ENCODE measurements at regions not wholly inside any gene's neighbourhood (a gene's known extent, or its start where the extent isn't known, plus 50 kb on each side); places are given as distances from the start of the nearest gene placed in this dataset.

DNA sequence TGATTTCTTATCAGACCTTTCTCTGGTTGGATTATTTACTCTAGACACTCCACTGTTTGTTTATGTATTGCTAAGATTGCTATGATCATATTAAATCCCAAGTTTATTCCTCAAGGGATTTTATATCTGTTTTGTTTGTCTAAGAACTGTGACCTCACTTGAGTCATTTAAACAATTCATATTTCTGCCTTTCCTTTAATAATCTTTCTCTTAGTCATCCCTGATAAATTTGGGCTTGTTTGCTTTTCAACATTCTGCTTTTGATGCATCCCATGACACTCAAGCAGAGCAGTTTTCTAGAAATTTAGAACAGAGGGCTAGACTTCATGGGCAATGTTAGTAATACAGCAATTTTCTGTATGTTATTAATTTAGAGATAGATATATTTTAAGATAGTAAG is 231.6 kb upstream of the TNC start:
- TF ChIP-seq, protein P1, sequence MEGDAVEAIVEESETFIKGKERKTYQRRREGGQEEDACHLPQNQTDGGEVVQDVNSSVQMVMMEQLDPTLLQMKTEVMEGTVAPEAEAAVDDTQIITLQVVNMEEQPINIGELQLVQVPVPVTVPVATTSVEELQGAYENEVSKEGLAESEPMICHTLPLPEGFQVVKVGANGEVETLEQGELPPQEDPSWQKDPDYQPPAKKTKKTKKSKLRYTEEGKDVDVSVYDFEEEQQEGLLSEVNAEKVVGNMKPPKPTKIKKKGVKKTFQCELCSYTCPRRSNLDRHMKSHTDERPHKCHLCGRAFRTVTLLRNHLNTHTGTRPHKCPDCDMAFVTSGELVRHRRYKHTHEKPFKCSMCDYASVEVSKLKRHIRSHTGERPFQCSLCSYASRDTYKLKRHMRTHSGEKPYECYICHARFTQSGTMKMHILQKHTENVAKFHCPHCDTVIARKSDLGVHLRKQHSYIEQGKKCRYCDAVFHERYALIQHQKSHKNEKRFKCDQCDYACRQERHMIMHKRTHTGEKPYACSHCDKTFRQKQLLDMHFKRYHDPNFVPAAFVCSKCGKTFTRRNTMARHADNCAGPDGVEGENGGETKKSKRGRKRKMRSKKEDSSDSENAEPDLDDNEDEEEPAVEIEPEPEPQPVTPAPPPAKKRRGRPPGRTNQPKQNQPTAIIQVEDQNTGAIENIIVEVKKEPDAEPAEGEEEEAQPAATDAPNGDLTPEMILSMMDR (IDR thresholded peaks at IDR 0.05), result no peak
- H3K9me3 Mint-ChIP-seq (ENCODE audit: unreplicated experiment), result peaks cover 10% of the 10 kb centered on the region
- H3K27me3 Mint-ChIP-seq (ENCODE audit: unreplicated experiment), result no peaks in the 10 kb centered on the region
- peaks cover 22% of the 10 kb centered on the region for H3K4me1 Mint-ChIP-seq (ENCODE audit: unreplicated experiment)
- H3K4me3 Mint-ChIP-seq (ENCODE audit: unreplicated experiment), result no peak overlapping the region
- no peak for DNase-seq (ENCODE audit: extremely low spot score, unreplicated experiment)
- peaks cover 4% of the 10 kb centered on the region for H3K36me3 Mint-ChIP-seq (ENCODE audit: unreplicated experiment)
- H3K27ac Mint-ChIP-seq (ENCODE audit: unreplicated experiment), result no peak overlapping the region

DNA sequence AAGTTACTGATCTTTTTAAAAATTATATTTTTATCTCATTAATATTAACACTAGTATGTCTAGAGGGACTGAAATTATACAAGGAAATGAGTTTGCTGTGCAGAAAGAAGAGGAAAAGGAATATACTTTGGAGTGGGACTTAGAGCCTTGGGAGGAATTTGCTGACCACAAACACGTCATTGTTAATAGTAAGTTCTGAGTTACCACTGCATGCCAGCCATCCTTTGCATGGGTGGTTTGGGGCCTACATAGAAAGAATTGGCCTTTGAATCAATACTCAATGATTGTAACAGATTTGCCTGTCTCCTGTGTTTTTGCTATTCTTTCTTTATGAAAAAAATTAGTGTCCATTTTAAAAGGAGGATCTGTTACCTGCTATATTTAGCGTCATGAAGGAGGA is 232.6 kb upstream of the TNC start:
- no peak for DNase-seq (ENCODE audit: extremely low spot score, unreplicated experiment)
- TF ChIP-seq, protein P1 (IDR thresholded peaks at IDR 0.05), result no peak
- peaks cover 10% of the 10 kb centered on the region for H3K9me3 Mint-ChIP-seq (ENCODE audit: unreplicated experiment)
- H3K36me3 Mint-ChIP-seq (ENCODE audit: unreplicated experiment), result peaks cover 4% of the 10 kb centered on the region
- no peak overlapping the region for H3K4me3 Mint-ChIP-seq (ENCODE audit: unreplicated experiment)
- H3K27ac Mint-ChIP-seq (ENCODE audit: unreplicated experiment), result no peak overlapping the region
- H3K4me1 Mint-ChIP-seq (ENCODE audit: unreplicated experiment), result peaks cover 22% of the 10 kb centered on the region
- no peaks in the 10 kb centered on the region for H3K27me3 Mint-ChIP-seq (ENCODE audit: unreplicated experiment)

DNA sequence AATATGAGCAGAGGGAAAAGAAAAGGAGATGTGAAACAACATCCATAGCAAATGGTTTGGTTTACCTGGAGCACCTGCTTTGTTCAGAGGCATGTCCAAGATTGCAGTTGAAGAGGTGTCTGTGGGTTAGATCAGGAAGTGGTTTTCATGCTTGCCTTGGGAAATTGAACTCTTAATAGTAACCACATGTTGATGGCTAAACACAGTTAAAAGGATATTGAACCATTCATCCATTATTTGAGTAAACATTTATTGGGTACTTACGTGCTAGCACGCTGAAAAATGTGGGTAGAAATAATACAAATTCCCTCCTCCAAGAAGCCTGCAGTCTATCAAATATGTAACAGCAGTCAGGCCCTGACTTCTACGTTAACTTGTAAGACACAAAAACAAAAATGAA is 235.7 kb upstream of the TNC start:
- Mint-ChIP-seq H3K4me1 (ENCODE audit: unreplicated experiment) (peaks cover 20% of the 10 kb centered on the region), H3K36me3 (ENCODE audit: unreplicated experiment) (peaks cover 1% of the 10 kb centered on the region), H3K4me3 (ENCODE audit: unreplicated experiment) (no peak overlapping the region), H3K9me3 (ENCODE audit: unreplicated experiment) (peaks cover 2% of the 10 kb centered on the region), H3K27me3 (ENCODE audit: unreplicated experiment) (no peaks in the 10 kb centered on the region), H3K27ac (ENCODE audit: unreplicated experiment) (no peak overlapping the region)
- TF ChIP-seq, protein P1 (IDR thresholded peaks at IDR 0.05), result no peak
- no peak for DNase-seq (ENCODE audit: extremely low spot score, unreplicated experiment)

DNA sequence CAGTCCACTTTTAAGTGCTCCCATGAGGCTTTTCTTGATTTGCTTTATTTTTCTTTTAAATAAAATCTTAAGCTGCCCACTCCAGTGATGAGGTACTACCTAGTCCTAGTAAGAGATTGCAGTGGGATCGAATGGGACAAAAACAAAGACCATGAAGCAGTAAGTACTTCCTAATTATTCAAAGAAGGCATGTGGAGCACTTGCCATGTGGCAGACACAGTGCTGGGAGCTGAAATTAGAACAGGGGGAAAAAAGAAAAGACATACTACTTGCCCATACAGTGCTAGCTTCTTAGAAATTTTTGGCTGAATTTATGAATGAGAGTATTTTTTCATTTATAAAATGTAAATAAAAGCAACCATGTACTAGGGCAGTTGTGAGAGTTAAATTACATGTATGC is 239.9 kb upstream of the TNC start:
- Mint-ChIP-seq H3K27ac (ENCODE audit: unreplicated experiment) (no peak overlapping the region), H3K4me3 (ENCODE audit: unreplicated experiment) (no peak overlapping the region), H3K4me1 (ENCODE audit: unreplicated experiment) (peaks cover 16% of the 10 kb centered on the region), H3K27me3 (ENCODE audit: unreplicated experiment) (peaks cover 3% of the 10 kb centered on the region), H3K36me3 (ENCODE audit: unreplicated experiment) (no peaks in the 10 kb centered on the region), H3K9me3 (ENCODE audit: unreplicated experiment) (no peaks in the 10 kb centered on the region)
- TF ChIP-seq, protein P1 (IDR thresholded peaks at IDR 0.05), result no peak
- no peak for DNase-seq (ENCODE audit: extremely low spot score, unreplicated experiment)

DNA sequence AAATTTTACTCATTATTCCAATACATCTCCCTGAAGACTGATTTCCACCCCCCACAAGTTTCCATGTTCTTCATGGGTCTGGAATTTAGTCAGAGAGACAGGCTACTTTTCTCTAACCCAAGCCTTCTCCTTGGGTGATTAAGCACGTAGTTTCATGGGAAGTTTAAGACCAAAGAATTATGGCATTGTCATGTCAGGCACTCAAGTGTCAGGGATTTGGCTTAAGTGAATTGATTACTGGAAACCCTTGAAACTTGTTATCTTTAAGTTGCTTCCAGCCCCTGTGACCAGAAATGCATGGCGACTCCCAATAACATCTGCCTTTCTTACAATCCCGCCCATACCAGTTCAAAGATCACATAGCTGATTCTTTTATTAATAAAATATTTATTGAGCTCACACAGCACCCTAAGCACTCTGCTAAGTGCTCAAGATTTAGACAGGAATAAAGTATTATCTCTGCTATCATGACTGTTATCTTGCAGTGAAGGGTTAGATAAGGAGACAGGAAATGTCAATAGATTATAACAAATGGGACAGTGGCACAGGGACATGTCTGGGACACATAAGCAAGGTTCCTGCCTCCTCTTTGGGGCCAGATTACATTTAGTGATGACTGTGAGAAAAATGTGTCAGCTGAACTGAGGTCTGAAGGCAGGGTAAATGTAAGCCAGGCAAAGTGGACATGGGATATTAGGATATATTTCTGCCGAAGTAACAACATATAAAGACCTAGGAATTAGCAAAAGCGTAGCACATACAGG is 241.2 kb upstream of the TNC start:
- Mint-ChIP-seq H3K36me3 (ENCODE audit: unreplicated experiment) (no peaks in the 10 kb centered on the region), H3K4me3 (ENCODE audit: unreplicated experiment) (no peak overlapping the region), H3K4me1 (ENCODE audit: unreplicated experiment) (peaks cover 9% of the 10 kb centered on the region), H3K27me3 (ENCODE audit: unreplicated experiment) (peaks cover 3% of the 10 kb centered on the region), H3K27ac (ENCODE audit: unreplicated experiment) (no peak overlapping the region), H3K9me3 (ENCODE audit: unreplicated experiment) (no peaks in the 10 kb centered on the region)
- no peak for DNase-seq (ENCODE audit: extremely low spot score, unreplicated experiment)
- TF ChIP-seq, protein P1 (IDR thresholded peaks at IDR 0.05), result no peak
